Endothelial cell of umbilical vein (primary cell): ENCODE measurements at regions not wholly inside any gene's neighbourhood (a gene's known extent, or its start where the extent isn't known, plus 50 kb on each side); places are given as distances from the start of the nearest gene placed in this dataset.

Experiments
- BruUV-seq: library from RNA; stranded (reverse); fragments of 400-500 nt; replicated peaks from 2 replicates; lab custom pipeline; 2021; lab: Mats Ljungman, UMichigan
- CTCF ChIA-PET: fragments of 300-600, 350-600 bp; sonication (Branson Sonifier 250); formaldehyde crosslinking; loops from one replicate; lab custom pipeline; 2021; ENCODE audit warnings: antibody characterized with exemption, inconsistent platforms; lab: Charles Lee
- POLR2A ChIA-PET: fragments of 300-600, 350-600 bp; sonication (Branson Sonifier 250); formaldehyde crosslinking; loops from one replicate; lab custom pipeline; 2021; ENCODE audit warnings: antibody characterized with exemption, inconsistent platforms; lab: Charles Lee
- DNase-seq: peaks from one replicate; pipeline ENCODE4 v3.0.0-alpha.2; 2011; ENCODE audit warnings: low read depth, low spot score
- FAIRE-seq: peaks from 2 replicates; lab custom pipeline; 2011; peaks lifted over from hg19 to GRCh38; lab: Jason Lieb, UNC
- H2AFZ ChIP-seq: 2 replicates; pipeline ENCODE4 v1.6.0; 2012; ENCODE audit warnings: low read depth, low read length, control low read depth, inconsistent platforms
- H3K27ac ChIP-seq: 2 replicates; pipeline ENCODE4 v1.5.1; 2011; ENCODE audit warnings: low read depth, mild to moderate bottlenecking, control low read depth, low read length, moderate library complexity; ENCODE audit not compliant: insufficient read depth
- H3K27me3 ChIP-seq, 2 experiments: 2 replicates each; pipeline versions ENCODE4 v1.6.0 to v1.6.1; 2011; ENCODE audit warnings: low read length in 2 of 2, mixed read lengths in 1 of 2; ENCODE audit not compliant: control insufficient read depth in 2 of 2, insufficient read depth in 2 of 2
- H3K36me3 ChIP-seq, 2 experiments: 2 replicates in 1 of 2; 3 replicates in 1 of 2; pipeline ENCODE4 v1.5.1; 2011; ENCODE audit warnings: low read length in 2 of 2, mild to moderate bottlenecking in 1 of 2, moderate library complexity in 1 of 2; ENCODE audit not compliant: control insufficient read depth in 2 of 2, insufficient read depth in 2 of 2; ENCODE audit errors: extremely low read depth in 1 of 2
- H3K4me1 ChIP-seq: 3 replicates; pipeline ENCODE4 v1.5.1; 2011; ENCODE audit warnings: mild to moderate bottlenecking, low read length; ENCODE audit not compliant: control insufficient read depth, insufficient read depth; ENCODE audit errors: extremely low read depth
- H3K4me2 ChIP-seq: 2 replicates; pipeline ENCODE4 v1.6.1; 2011; ENCODE audit warnings: low read length, control low read depth, mixed read lengths; ENCODE audit not compliant: insufficient read depth
- H3K4me3 ChIP-seq, 3 experiments: fragments of 200-600 bp in 1 of 3; sonication (generic), shearing (Covaris generic) in 1 of 3; replicated peaks in 1 of 3; 2 replicates each; pipeline ENCODE4 v1.5.1; 2011 to 2016; ENCODE audit warnings: control low read depth in 3 of 3, low read length in 3 of 3, mild to moderate bottlenecking in 2 of 3, inconsistent platforms in 1 of 3, low read depth in 1 of 3, moderate library complexity in 1 of 3; ENCODE audit not compliant: insufficient read depth in 1 of 3
- H3K79me2 ChIP-seq: 2 replicates; pipeline ENCODE4 v1.6.0; 2012; ENCODE audit warnings: low read length, inconsistent platforms; ENCODE audit not compliant: control insufficient read depth, insufficient read depth
- H3K9ac ChIP-seq: replicated peaks from 2 replicates; pipeline ENCODE3; 2011; ENCODE audit warnings: low read length, control low read depth; ENCODE audit not compliant: insufficient read depth; ENCODE audit errors: extremely low read depth
- H3K9me1 ChIP-seq: replicated peaks from 3 replicates; pipeline ENCODE4 v1.6.0; 2011; ENCODE audit warnings: mild to moderate bottlenecking, low read length; ENCODE audit not compliant: control insufficient read depth, insufficient read depth; ENCODE audit errors: extremely low read depth
- H3K9me3 ChIP-seq: replicated peaks from 2 replicates; pipeline ENCODE4 v1.5.1; 2012; ENCODE audit warnings: low read length, inconsistent platforms; ENCODE audit not compliant: control insufficient read depth, insufficient read depth
- H4K20me1 ChIP-seq: replicated peaks from 2 replicates; pipeline ENCODE3; 2011; ENCODE audit warnings: mild to moderate bottlenecking, low read length; ENCODE audit not compliant: control insufficient read depth, insufficient read depth; ENCODE audit errors: extremely low read depth
- EZH2 ChIP-seq: IDR thresholded peaks from 2 replicates; pipeline ENCODE4 v1.6.1; 2012; ENCODE audit warnings: borderline replicate concordance, low read depth, mild to moderate bottlenecking, moderate library complexity, low read length, inconsistent platforms; ENCODE audit not compliant: severe bottlenecking
- FOS ChIP-seq: IDR thresholded peaks from 2 replicates; pipeline ENCODE4 v1.6.1; 2011; ENCODE audit warnings: mild to moderate bottlenecking, low read length, moderate library complexity, borderline replicate concordance; ENCODE audit not compliant: insufficient read depth
- GATA2 ChIP-seq: IDR thresholded peaks from 2 replicates; pipeline ENCODE4 v1.7.0; 2011; ENCODE audit warnings: low read depth, mild to moderate bottlenecking, moderate library complexity, mixed read lengths, low read length; ENCODE audit not compliant: insufficient read length, insufficient read depth
- JUN ChIP-seq: IDR thresholded peaks from 2 replicates; pipeline ENCODE4 v1.6.1; 2011; ENCODE audit warnings: borderline replicate concordance, low read depth; ENCODE audit not compliant: insufficient read length, insufficient read depth
- MYC ChIP-seq: IDR thresholded peaks from one replicate; pipeline ENCODE4 v1.6.1; 2011; ENCODE audit warnings: mild to moderate bottlenecking, low read depth, low read length
- POLR2A ChIP-seq: IDR thresholded peaks from 2 replicates; pipeline ENCODE4 v1.6.1; 2012; ENCODE audit warnings: low read depth, mild to moderate bottlenecking, control low read depth, low read length
- POLR2AphosphoS5 ChIP-seq: IDR thresholded peaks from 2 replicates; pipeline ENCODE4 v1.6.1; 2012; ENCODE audit warnings: low read depth, mild to moderate bottlenecking, control low read depth, low read length, moderate library complexity; ENCODE audit not compliant: insufficient read depth
- dilution Hi-C: fragments of 300-500 bp; cut with MboI; formaldehyde crosslinking; loops from one replicate; pipeline ENCODE4 v1.15.0; 2019; ENCODE audit warnings: low sequenced_read_pairs; ENCODE audit not compliant: extremely low pct_ligation_motif_present
- intact Hi-C: fragments of 100-400 bp; cut with micrococcal nuclease; formaldehyde crosslinking; loops from one replicate; pipeline ENCODE4 v1.10.0; 2022
- TF ChIP-seq, protein P1 (sequence below), 2 donors: IDR thresholded peaks; 1 replicate in 1 of 2; 2 replicates in 1 of 2; pipeline ENCODE4 v1.5.1; 2011; ENCODE audit warnings: low read length in 2 of 2, mild to moderate bottlenecking in 2 of 2, moderate library complexity in 2 of 2, control low read depth in 1 of 2, inconsistent platforms in 1 of 2, low read depth in 1 of 2; ENCODE audit not compliant: insufficient read depth in 1 of 2; ENCODE audit errors: extremely low read depth in 1 of 2
- TF ChIP-seq, protein P2 (sequence below): IDR thresholded peaks from 2 replicates; pipeline ENCODE4 v1.6.1; 2011; ENCODE audit not compliant: insufficient read depth, insufficient read length

DNA sequence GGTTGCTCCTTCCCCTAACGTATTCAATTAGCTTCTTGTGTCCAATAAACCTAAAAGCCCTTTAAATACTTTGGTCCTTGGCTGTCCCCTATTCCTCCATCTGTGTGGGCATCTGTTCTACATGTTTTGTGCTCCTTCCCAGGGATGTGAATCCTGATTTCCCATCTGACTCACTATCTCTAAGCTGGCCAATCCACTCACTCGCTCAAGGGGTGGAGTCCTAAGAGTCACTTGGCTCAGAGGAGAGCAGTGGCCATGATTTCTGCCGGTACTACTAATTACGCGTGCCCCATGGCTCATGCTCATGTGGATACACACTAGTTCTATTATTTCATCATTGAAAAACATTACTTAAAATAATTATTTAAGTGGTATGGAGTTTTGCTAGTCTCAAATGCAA, 89.6 kb downstream of the TAF11L14 start:
- no TSS peak for BruUV-seq
- TF ChIP-seq POLR2A (no peak), MYC (no peak), GATA2 (no peak), EZH2 (no peak), JUN (no peak), POLR2AphosphoS5 (no peak), FOS (no peak)
- TF ChIP-seq, protein P1, sequence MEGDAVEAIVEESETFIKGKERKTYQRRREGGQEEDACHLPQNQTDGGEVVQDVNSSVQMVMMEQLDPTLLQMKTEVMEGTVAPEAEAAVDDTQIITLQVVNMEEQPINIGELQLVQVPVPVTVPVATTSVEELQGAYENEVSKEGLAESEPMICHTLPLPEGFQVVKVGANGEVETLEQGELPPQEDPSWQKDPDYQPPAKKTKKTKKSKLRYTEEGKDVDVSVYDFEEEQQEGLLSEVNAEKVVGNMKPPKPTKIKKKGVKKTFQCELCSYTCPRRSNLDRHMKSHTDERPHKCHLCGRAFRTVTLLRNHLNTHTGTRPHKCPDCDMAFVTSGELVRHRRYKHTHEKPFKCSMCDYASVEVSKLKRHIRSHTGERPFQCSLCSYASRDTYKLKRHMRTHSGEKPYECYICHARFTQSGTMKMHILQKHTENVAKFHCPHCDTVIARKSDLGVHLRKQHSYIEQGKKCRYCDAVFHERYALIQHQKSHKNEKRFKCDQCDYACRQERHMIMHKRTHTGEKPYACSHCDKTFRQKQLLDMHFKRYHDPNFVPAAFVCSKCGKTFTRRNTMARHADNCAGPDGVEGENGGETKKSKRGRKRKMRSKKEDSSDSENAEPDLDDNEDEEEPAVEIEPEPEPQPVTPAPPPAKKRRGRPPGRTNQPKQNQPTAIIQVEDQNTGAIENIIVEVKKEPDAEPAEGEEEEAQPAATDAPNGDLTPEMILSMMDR (IDR thresholded peaks at IDR 0.05; ENCODE audit: extremely low read depth in 1 of 2, insufficient read depth in 1 of 2, low read depth in 1 of 2, low read length in 2 of 2) = no peak
- TF ChIP-seq, protein P2, sequence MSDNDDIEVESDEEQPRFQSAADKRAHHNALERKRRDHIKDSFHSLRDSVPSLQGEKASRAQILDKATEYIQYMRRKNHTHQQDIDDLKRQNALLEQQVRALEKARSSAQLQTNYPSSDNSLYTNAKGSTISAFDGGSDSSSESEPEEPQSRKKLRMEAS = no peak

More for the DNA sequence above, 89.6 kb downstream of the TAF11L14 start:
- Histone ChIP-seq H3K9me1 (no peaks in the 10 kb centered on the region), H3K9ac (no peak overlapping the region), H3K4me1 (no peaks in the 10 kb centered on the region), H3K9me3 (no peaks in the 10 kb centered on the region), H3K79me2 (no peaks in the 10 kb centered on the region), H3K36me3 (no peaks in the 10 kb centered on the region), H3K27ac (no peak overlapping the region), H3K4me2 (no peak overlapping the region), H3K4me3 (no peak overlapping the region), H4K20me1 (no peaks in the 10 kb centered on the region), H2AFZ (no peak overlapping the region), H3K27me3 (no peaks in the 10 kb centered on the region)
- FAIRE-seq (no peak), DNase-seq (no peak)
- POLR2A ChIA-PET = no interaction called here
- dilution Hi-C loops (no loop called here), intact Hi-C loops (no loop called here)
- CTCF ChIA-PET = no interaction called here
